HG03103 (cell line): ENCODE measurements at regions not wholly inside any gene's neighbourhood (a gene's known extent, or its start where the extent isn't known, plus 50 kb on each side); places are given as distances from the start of the nearest gene placed in this dataset.
"Not testable (repeated sequence)": the region's sequence is repeated elsewhere in the genome, so short reads cannot be mapped to it uniquely, and the experiment has no call there.

ENCODE experiments used
- ATAC-seq: cut with Tn5 transposase; IDR thresholded peaks from one replicate; pipeline ENCODE4 v1.9.1; 2021; ENCODE audit warnings: low read depth; ENCODE audit not compliant: unreplicated experiment

- no peak for ATAC-seq
Measured at GRCh38 chr6:12602951-12603672, 113.5 kb upstream of the PHACTR1 start.

GRCh38 chr6:12603673-12604049 is 112.9 kb upstream of the PHACTR1 start:
- no peak for ATAC-seq

GRCh38 chr6:12605888-12606345 is 110.7 kb upstream of the PHACTR1 start:
- ATAC-seq: no peak

- ATAC-seq: no peak
Measured at GRCh38 chr6:12606616-12607015, 110.0 kb upstream of the PHACTR1 start.

- ATAC-seq: peak; percentile 80
Measured at GRCh38 chr6:12608016-12608860, 108.3 kb upstream of the PHACTR1 start.

GRCh38 chr6:12608874-12609273 is 107.7 kb upstream of the PHACTR1 start:
- no peak for ATAC-seq

- no peak for ATAC-seq
Measured at GRCh38 chr6:12609751-12610150, 106.8 kb upstream of the PHACTR1 start.

GRCh38 chr6:12610862-12611261 is 105.7 kb upstream of the PHACTR1 start:
- ATAC-seq: no peak

- no peak for ATAC-seq
Measured at GRCh38 chr6:12613811-12614210, 102.8 kb upstream of the PHACTR1 start.

GRCh38 chr6:12614456-12614855 is 102.1 kb upstream of the PHACTR1 start:
- no peak for ATAC-seq

GRCh38 chr6:12618296-12618695 is 98.3 kb upstream of the PHACTR1 start:
- ATAC-seq: no peak

GRCh38 chr6:12621754-12622153 is 94.8 kb upstream of the PHACTR1 start:
- ATAC-seq: no peak

GRCh38 chr6:12622566-12622965 is 94.0 kb upstream of the PHACTR1 start:
- ATAC-seq: no peak

- ATAC-seq: no peak
Measured at GRCh38 chr6:12624142-12624837, 92.3 kb upstream of the PHACTR1 start.

GRCh38 chr6:12627053-12627452 is 89.5 kb upstream of the PHACTR1 start:
- ATAC-seq: no peak

GRCh38 chr6:12628327-12628726 is 88.2 kb upstream of the PHACTR1 start:
- ATAC-seq: no peak

- ATAC-seq: not testable (repeated sequence)
Measured at GRCh38 chr6:12633746-12634145, 82.8 kb upstream of the PHACTR1 start.

GRCh38 chr6:12635375-12635774 is 81.2 kb upstream of the PHACTR1 start:
- ATAC-seq: no peak

GRCh38 chr6:12635813-12636212 is 80.8 kb upstream of the PHACTR1 start:
- ATAC-seq: no peak

- no peak for ATAC-seq
Measured at GRCh38 chr6:12636336-12636735, 80.2 kb upstream of the PHACTR1 start.

- ATAC-seq: no peak
Measured at GRCh38 chr6:12637960-12638641, 78.5 kb upstream of the PHACTR1 start.
